ENCODE measurements at regions not wholly inside any gene's neighbourhood (a gene's known extent, or its start where the extent isn't known, plus 50 kb on each side); places are given as distances from the start of the nearest gene placed in this dataset.

- dilution Hi-C loops (cut with HindIII; ENCODE audit: low sequenced_read_pairs, unreplicated experiment): no loop called here
- TF ChIP-seq POLR2A (IDR thresholded peaks at IDR 0.05; ENCODE audit: low read depth, low read length): no peak
- no peak for TF ChIP-seq RFX5 (IDR thresholded peaks at IDR 0.05; ENCODE audit: low read depth, low read length)
- TF ChIP-seq BHLHE40 (IDR thresholded peaks at IDR 0.05; ENCODE audit: low read depth, low read length): no peak
- TF ChIP-seq ELK1 (IDR thresholded peaks at IDR 0.05; ENCODE audit: borderline replicate concordance, low read depth, low read length): no peak
- TF ChIP-seq SMC3 (IDR thresholded peaks at IDR 0.05; ENCODE audit: low read depth, low read length): no peak
- TF ChIP-seq NFE2L2 (IDR thresholded peaks at IDR 0.05; ENCODE audit: low read depth, low read length): no peak
- no peak for TF ChIP-seq MAFK (IDR thresholded peaks at IDR 0.05; ENCODE audit: low read depth, low read length)
- no peak for TF ChIP-seq MXI1 (IDR thresholded peaks at IDR 0.05; ENCODE audit: borderline replicate concordance, low read depth, low read length)
- TF ChIP-seq MAZ (IDR thresholded peaks at IDR 0.05; ENCODE audit: borderline replicate concordance, low read depth, low read length): no peak
- H2AK9ac ChIP-seq (replicated peaks; ENCODE audit: low read depth, low read length, poor library complexity): no peak overlapping the region
- no peak overlapping the region for H2AFZ ChIP-seq (replicated peaks; ENCODE audit: low read length, poor library complexity)
- H3K36me3 ChIP-seq (ENCODE audit: control insufficient read depth, insufficient read depth, low read length): no peaks in the 10 kb centered on the region
- H4K8ac ChIP-seq (ENCODE audit: low read depth in 2 of 2, low read length in 2 of 2): no peak overlapping the region
- H3K23ac ChIP-seq (ENCODE audit: low read depth, low read length): no peak overlapping the region
- no peak overlapping the region for H2AK5ac ChIP-seq (ENCODE audit: low read depth, low read length)
- ChIA-PET POLR2A (ENCODE audit: unreplicated experiment) (no interaction called here), CTCF (no interaction called here)
- no peak overlapping the region for H2BK15ac ChIP-seq (ENCODE audit: low read depth, low read length)
- H3K27ac ChIP-seq (ENCODE audit: insufficient read depth, low read length): no peak overlapping the region
- no peak overlapping the region for H2BK20ac ChIP-seq (ENCODE audit: low read depth, low read length)
- no peaks in the 10 kb centered on the region for H3K79me1 ChIP-seq (ENCODE audit: low read depth in 1 of 2, low read length in 2 of 2)
- H3K18ac ChIP-seq (ENCODE audit: low read depth, low read length): no peak overlapping the region
- intact Hi-C loops (cut with micrococcal nuclease): no loop called here
- peaks cover 2% of the 10 kb centered on the region for H3K9me3 ChIP-seq (ENCODE audit: control insufficient read depth, insufficient read depth, low read length)
- BruUV-seq (replicated peaks): no TSS peak
- no peaks in the 10 kb centered on the region for H3K9me1 ChIP-seq (ENCODE audit: insufficient read depth, low read length)
- ATAC-seq (ENCODE audit: low read depth): no peak
- H3K4ac ChIP-seq (ENCODE audit: low read depth, low read length): no peak overlapping the region
- in situ Hi-C loops (cut with MboI; ENCODE audit: low sequenced_read_pairs): no loop called here
- no peak overlapping the region for H3K14ac ChIP-seq (replicated peaks; ENCODE audit: low read depth, low read length)
- DNase-seq: no peak
- H3K9ac ChIP-seq (ENCODE audit: low read depth, low read length): no peak overlapping the region
- no peaks in the 10 kb centered on the region for H4K20me1 ChIP-seq (ENCODE audit: insufficient read depth, low read length)
- no peak overlapping the region for H4K5ac ChIP-seq (ENCODE audit: low read depth, low read length)
- H3K4me1 ChIP-seq (ENCODE audit: control insufficient read depth, insufficient read depth, low read length): no peaks in the 10 kb centered on the region
- H2BK5ac ChIP-seq (ENCODE audit: low read depth, low read length, poor library complexity, severe bottlenecking): no peak overlapping the region
- no peak overlapping the region for H4K91ac ChIP-seq (ENCODE audit: insufficient read depth, low read depth, low read length)
- H3K27me3 ChIP-seq (ENCODE audit: control insufficient read depth, insufficient read depth, low read length): no peaks in the 10 kb centered on the region
- H3K4me2 ChIP-seq (ENCODE audit: low read depth, low read length): no peak overlapping the region
- no peak overlapping the region for H3K56ac ChIP-seq (ENCODE audit: extremely low read depth, insufficient read depth, low read length)
- no peak overlapping the region for H3K4me3 ChIP-seq (ENCODE audit: insufficient read depth, low read depth, low read length)
- no peak overlapping the region for H2BK120ac ChIP-seq (ENCODE audit: low read depth, low read length)
Measured at GRCh38 chr7:69205581-69205980, 392.7 kb upstream of the AUTS2 start.

All from IMR-90 (cell line).